ENCODE measurements at regions not wholly inside any gene's neighbourhood (a gene's known extent, or its start where the extent isn't known, plus 50 kb on each side); places are given as distances from the start of the nearest gene placed in this dataset.

GRCh38 chr4:128477540-128477939, 189.9 kb upstream of the PGRMC2 start:
- H3K4me1 ChIP-seq (ENCODE audit: insufficient read depth, low read length) = no peaks in the 10 kb centered on the region
- 89% methylated on average over 4 of the region's 4 CpGs for WGBS
- no peak overlapping the region for H3K4me3 ChIP-seq (ENCODE audit: low read length)
- H3K27ac ChIP-seq (ENCODE audit: low read depth, low read length) = no peak overlapping the region
- H3K27me3 ChIP-seq (ENCODE audit: insufficient read depth, low read length) = no peaks in the 10 kb centered on the region
- no peaks in the 10 kb centered on the region for H3K36me3 ChIP-seq (ENCODE audit: insufficient read depth, low read length)
- H3K9me3 ChIP-seq (ENCODE audit: insufficient read depth, low read depth, low read length) = no peaks in the 10 kb centered on the region
- H3K9ac ChIP-seq (ENCODE audit: low read depth, low read length) = no peak overlapping the region

- Histone ChIP-seq H3K4me3 (ENCODE audit: low read length) (no peak overlapping the region), H3K27me3 (ENCODE audit: insufficient read depth, low read length) (no peaks in the 10 kb centered on the region), H3K27ac (ENCODE audit: low read depth, low read length) (no peak overlapping the region), H3K9me3 (ENCODE audit: insufficient read depth, low read depth, low read length) (no peaks in the 10 kb centered on the region), H3K4me1 (ENCODE audit: insufficient read depth, low read length) (no peaks in the 10 kb centered on the region), H3K9ac (ENCODE audit: low read depth, low read length) (no peak overlapping the region), H3K36me3 (ENCODE audit: insufficient read depth, low read length) (no peaks in the 10 kb centered on the region)
- WGBS = 98% methylated on average over 1 of the region's 1 CpG
Observed at GRCh38 chr4:128475597-128475996, 188.0 kb upstream of the PGRMC2 start.

GRCh38 chr4:128471576-128471975, 184.0 kb upstream of the PGRMC2 start:
- Histone ChIP-seq H3K27ac (ENCODE audit: low read depth, low read length) (no peak overlapping the region), H3K9me3 (ENCODE audit: insufficient read depth, low read depth, low read length) (no peaks in the 10 kb centered on the region), H3K36me3 (ENCODE audit: insufficient read depth, low read length) (no peaks in the 10 kb centered on the region), H3K27me3 (ENCODE audit: insufficient read depth, low read length) (no peaks in the 10 kb centered on the region), H3K4me3 (ENCODE audit: low read length) (no peak overlapping the region), H3K4me1 (ENCODE audit: insufficient read depth, low read length) (no peaks in the 10 kb centered on the region), H3K9ac (ENCODE audit: low read depth, low read length) (no peak overlapping the region)
- WGBS = 95% methylated on average over 2 of the region's 2 CpGs

- H3K9ac ChIP-seq (ENCODE audit: low read depth, low read length) = no peak overlapping the region
- H3K36me3 ChIP-seq (ENCODE audit: insufficient read depth, low read length) = no peaks in the 10 kb centered on the region
- H3K27me3 ChIP-seq (ENCODE audit: insufficient read depth, low read length) = no peaks in the 10 kb centered on the region
- no peaks in the 10 kb centered on the region for H3K9me3 ChIP-seq (ENCODE audit: insufficient read depth, low read depth, low read length)
- no peak overlapping the region for H3K27ac ChIP-seq (ENCODE audit: low read depth, low read length)
- WGBS = 92% methylated on average over 2 of the region's 5 CpGs
- no peaks in the 10 kb centered on the region for H3K4me1 ChIP-seq (ENCODE audit: insufficient read depth, low read length)
- H3K4me3 ChIP-seq (ENCODE audit: low read length) = no peak overlapping the region
Observed at GRCh38 chr4:128470492-128471053, 183.0 kb upstream of the PGRMC2 start.

- no peak overlapping the region for H3K9ac ChIP-seq (ENCODE audit: low read depth, low read length)
- no peak overlapping the region for H3K4me3 ChIP-seq (ENCODE audit: low read length)
Observed at GRCh38 chr4:128468123-128468989, 180.7 kb upstream of the PGRMC2 start.

GRCh38 chr4:128465523-128465922, 177.9 kb upstream of the PGRMC2 start:
- 48% methylated on average over 2 of the region's 2 CpGs for WGBS
- Histone ChIP-seq H3K27ac (ENCODE audit: low read depth, low read length) (no peak overlapping the region), H3K9ac (ENCODE audit: low read depth, low read length) (no peak overlapping the region), H3K4me3 (ENCODE audit: low read length) (no peak overlapping the region), H3K27me3 (ENCODE audit: insufficient read depth, low read length) (no peaks in the 10 kb centered on the region), H3K9me3 (ENCODE audit: insufficient read depth, low read depth, low read length) (no peaks in the 10 kb centered on the region), H3K36me3 (ENCODE audit: insufficient read depth, low read length) (no peaks in the 10 kb centered on the region), H3K4me1 (ENCODE audit: insufficient read depth, low read length) (peaks cover 18% of the 10 kb centered on the region)

More at GRCh38 chr4:128468123-128468989, 180.7 kb upstream of the PGRMC2 start:
- Histone ChIP-seq H3K36me3 (ENCODE audit: insufficient read depth, low read length) (no peaks in the 10 kb centered on the region), H3K27ac (ENCODE audit: low read depth, low read length) (no peak overlapping the region), H3K4me1 (ENCODE audit: insufficient read depth, low read length) (no peaks in the 10 kb centered on the region), H3K9me3 (ENCODE audit: insufficient read depth, low read depth, low read length) (no peaks in the 10 kb centered on the region), H3K27me3 (ENCODE audit: insufficient read depth, low read length) (no peaks in the 10 kb centered on the region)
- WGBS = 90% methylated on average over 6 of the region's 6 CpGs

GRCh38 chr4:128463006-128463405, 175.4 kb upstream of the PGRMC2 start:
- H3K4me3 ChIP-seq (ENCODE audit: low read length) = no peak overlapping the region
- peaks cover 18% of the 10 kb centered on the region for H3K4me1 ChIP-seq (ENCODE audit: insufficient read depth, low read length)
- H3K9me3 ChIP-seq (ENCODE audit: insufficient read depth, low read depth, low read length) = no peaks in the 10 kb centered on the region
- no peaks in the 10 kb centered on the region for H3K27me3 ChIP-seq (ENCODE audit: insufficient read depth, low read length)
- H3K27ac ChIP-seq (ENCODE audit: low read depth, low read length) = no peak overlapping the region
- H3K9ac ChIP-seq (ENCODE audit: low read depth, low read length) = no peak overlapping the region
- no peaks in the 10 kb centered on the region for H3K36me3 ChIP-seq (ENCODE audit: insufficient read depth, low read length)
- WGBS = 88% methylated on average over 2 of the region's 2 CpGs

GRCh38 chr4:128462103-128462783, 174.6 kb upstream of the PGRMC2 start:
- Histone ChIP-seq H3K4me3 (ENCODE audit: low read length) (no peak overlapping the region), H3K9me3 (ENCODE audit: insufficient read depth, low read depth, low read length) (no peaks in the 10 kb centered on the region), H3K4me1 (ENCODE audit: insufficient read depth, low read length) (peaks cover 18% of the 10 kb centered on the region), H3K9ac (ENCODE audit: low read depth, low read length) (no peak overlapping the region), H3K27me3 (ENCODE audit: insufficient read depth, low read length) (no peaks in the 10 kb centered on the region), H3K27ac (ENCODE audit: low read depth, low read length) (no peak overlapping the region), H3K36me3 (ENCODE audit: insufficient read depth, low read length) (no peaks in the 10 kb centered on the region)
- 76% methylated on average over 8 of the region's 8 CpGs for WGBS

GRCh38 chr4:128461291-128462102, 173.9 kb upstream of the PGRMC2 start:
- Histone ChIP-seq H3K4me3 (ENCODE audit: low read length) (no peak overlapping the region), H3K27ac (ENCODE audit: low read depth, low read length) (no peak overlapping the region), H3K36me3 (ENCODE audit: insufficient read depth, low read length) (no peaks in the 10 kb centered on the region), H3K27me3 (ENCODE audit: insufficient read depth, low read length) (no peaks in the 10 kb centered on the region), H3K9me3 (ENCODE audit: insufficient read depth, low read depth, low read length) (no peaks in the 10 kb centered on the region), H3K9ac (ENCODE audit: low read depth, low read length) (no peak overlapping the region), H3K4me1 (ENCODE audit: insufficient read depth, low read length) (peaks cover 18% of the 10 kb centered on the region)
- WGBS = 58% methylated on average over 5 of the region's 5 CpGs

GRCh38 chr4:128459547-128459946, 171.9 kb upstream of the PGRMC2 start:
- no peak overlapping the region for H3K27ac ChIP-seq (ENCODE audit: low read depth, low read length)
- no peaks in the 10 kb centered on the region for H3K36me3 ChIP-seq (ENCODE audit: insufficient read depth, low read length)
- no peaks in the 10 kb centered on the region for H3K27me3 ChIP-seq (ENCODE audit: insufficient read depth, low read length)
- H3K9ac ChIP-seq (ENCODE audit: low read depth, low read length) = no peak overlapping the region
- no peak overlapping the region for H3K4me3 ChIP-seq (ENCODE audit: low read length)
- 81% methylated on average over 3 of the region's 3 CpGs for WGBS
- no peaks in the 10 kb centered on the region for H3K9me3 ChIP-seq (ENCODE audit: insufficient read depth, low read depth, low read length)
- H3K4me1 ChIP-seq (ENCODE audit: insufficient read depth, low read length) = peaks cover 20% of the 10 kb centered on the region

GRCh38 chr4:128458816-128459215, 171.2 kb upstream of the PGRMC2 start:
- Histone ChIP-seq H3K9ac (ENCODE audit: low read depth, low read length) (no peak overlapping the region), H3K9me3 (ENCODE audit: insufficient read depth, low read depth, low read length) (no peaks in the 10 kb centered on the region), H3K27me3 (ENCODE audit: insufficient read depth, low read length) (no peaks in the 10 kb centered on the region), H3K4me3 (ENCODE audit: low read length) (no peak overlapping the region), H3K36me3 (ENCODE audit: insufficient read depth, low read length) (no peaks in the 10 kb centered on the region), H3K27ac (ENCODE audit: low read depth, low read length) (no peak overlapping the region), H3K4me1 (ENCODE audit: insufficient read depth, low read length) (peaks cover 21% of the 10 kb centered on the region)
- 97% methylated on average over 3 of the region's 3 CpGs for WGBS

All from HUES64 (cell line).